ENCODE measurements at regions not wholly inside any gene's neighbourhood (a gene's known extent, or its start where the extent isn't known, plus 50 kb on each side); places are given as distances from the start of the nearest gene placed in this dataset.
"Not testable (repeated sequence)": the region's sequence is repeated elsewhere in the genome, so short reads cannot be mapped to it uniquely, and the experiment has no call there.

DNA sequence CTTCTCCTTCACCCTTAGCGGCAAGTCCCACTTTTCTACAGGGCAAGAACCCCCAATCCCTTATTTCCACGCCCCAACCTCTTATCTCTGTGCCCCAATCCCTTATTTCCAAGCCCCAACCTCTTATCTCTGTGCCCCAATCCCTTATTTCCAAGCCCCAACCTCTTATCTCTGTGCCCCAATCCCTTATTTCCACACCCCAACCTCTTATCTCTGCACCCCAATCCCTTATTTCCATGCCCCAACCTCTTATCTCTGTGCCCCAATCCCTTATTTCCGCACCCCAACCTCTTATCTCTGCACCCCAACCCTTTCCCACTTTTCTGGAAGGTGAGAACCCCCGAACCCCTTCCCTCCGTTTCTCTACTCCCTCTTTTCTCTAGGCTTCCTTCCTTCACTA, 116.1 kb upstream of the GJE1 start:
- DNase-seq (ENCODE audit: low spot score); in situ Hi-C loops (cut with MboI; ENCODE audit: low pct_unique_long_range_greater_than_20kb, low sequenced_read_pairs, unreplicated experiment): not testable (repeated sequence)

DNA sequence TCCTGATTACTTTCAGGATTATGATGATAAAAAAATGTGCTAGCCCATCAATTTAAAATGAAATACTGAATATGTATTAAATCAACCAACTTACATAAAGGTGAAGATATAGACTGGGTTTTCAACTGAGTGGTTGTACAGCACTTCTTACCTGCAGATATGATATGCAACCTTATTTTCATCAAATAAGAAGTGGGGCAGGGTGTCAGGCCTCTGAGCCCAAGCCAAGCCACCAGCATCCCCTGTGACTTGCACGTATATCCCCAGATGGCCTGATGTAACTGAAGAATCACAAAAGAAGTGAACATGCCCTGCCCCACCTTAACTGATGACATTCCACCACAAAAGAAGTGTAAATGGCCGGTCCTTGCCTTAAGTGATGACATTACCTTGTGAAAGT, 117.3 kb upstream of the GJE1 start:
- DNase-seq (ENCODE audit: low spot score); in situ Hi-C loops (cut with MboI; ENCODE audit: low pct_unique_long_range_greater_than_20kb, low sequenced_read_pairs, unreplicated experiment): not testable (repeated sequence)

DNA sequence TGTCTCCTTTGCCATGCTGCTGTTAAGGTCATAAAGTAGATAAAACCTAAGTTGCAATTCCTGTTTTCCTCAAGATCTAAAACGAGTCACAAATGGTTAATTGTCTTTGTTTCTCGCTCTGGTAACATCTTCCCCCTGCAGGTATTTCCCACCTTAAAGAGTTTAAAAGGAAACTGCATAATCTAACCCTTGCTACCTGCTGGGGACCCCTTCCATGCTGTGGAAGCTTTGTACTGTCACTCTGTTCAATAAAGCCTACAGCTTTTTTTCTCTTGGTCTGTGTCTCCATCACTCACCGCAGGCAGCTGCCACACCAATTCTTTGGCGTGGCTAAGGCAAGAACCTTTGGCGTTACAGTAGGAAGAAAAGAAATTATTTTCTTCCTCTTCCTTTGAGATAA, 117.7 kb upstream of the GJE1 start:
- in situ Hi-C loops (cut with MboI; ENCODE audit: low pct_unique_long_range_greater_than_20kb, low sequenced_read_pairs, unreplicated experiment): no loop called here
- TF ChIP-seq, protein P1, sequence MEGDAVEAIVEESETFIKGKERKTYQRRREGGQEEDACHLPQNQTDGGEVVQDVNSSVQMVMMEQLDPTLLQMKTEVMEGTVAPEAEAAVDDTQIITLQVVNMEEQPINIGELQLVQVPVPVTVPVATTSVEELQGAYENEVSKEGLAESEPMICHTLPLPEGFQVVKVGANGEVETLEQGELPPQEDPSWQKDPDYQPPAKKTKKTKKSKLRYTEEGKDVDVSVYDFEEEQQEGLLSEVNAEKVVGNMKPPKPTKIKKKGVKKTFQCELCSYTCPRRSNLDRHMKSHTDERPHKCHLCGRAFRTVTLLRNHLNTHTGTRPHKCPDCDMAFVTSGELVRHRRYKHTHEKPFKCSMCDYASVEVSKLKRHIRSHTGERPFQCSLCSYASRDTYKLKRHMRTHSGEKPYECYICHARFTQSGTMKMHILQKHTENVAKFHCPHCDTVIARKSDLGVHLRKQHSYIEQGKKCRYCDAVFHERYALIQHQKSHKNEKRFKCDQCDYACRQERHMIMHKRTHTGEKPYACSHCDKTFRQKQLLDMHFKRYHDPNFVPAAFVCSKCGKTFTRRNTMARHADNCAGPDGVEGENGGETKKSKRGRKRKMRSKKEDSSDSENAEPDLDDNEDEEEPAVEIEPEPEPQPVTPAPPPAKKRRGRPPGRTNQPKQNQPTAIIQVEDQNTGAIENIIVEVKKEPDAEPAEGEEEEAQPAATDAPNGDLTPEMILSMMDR (IDR thresholded peaks at IDR 0.05; ENCODE audit: extremely low read depth, insufficient read depth, missing control alignments): no peak
- no peak for DNase-seq (ENCODE audit: low spot score)

DNA sequence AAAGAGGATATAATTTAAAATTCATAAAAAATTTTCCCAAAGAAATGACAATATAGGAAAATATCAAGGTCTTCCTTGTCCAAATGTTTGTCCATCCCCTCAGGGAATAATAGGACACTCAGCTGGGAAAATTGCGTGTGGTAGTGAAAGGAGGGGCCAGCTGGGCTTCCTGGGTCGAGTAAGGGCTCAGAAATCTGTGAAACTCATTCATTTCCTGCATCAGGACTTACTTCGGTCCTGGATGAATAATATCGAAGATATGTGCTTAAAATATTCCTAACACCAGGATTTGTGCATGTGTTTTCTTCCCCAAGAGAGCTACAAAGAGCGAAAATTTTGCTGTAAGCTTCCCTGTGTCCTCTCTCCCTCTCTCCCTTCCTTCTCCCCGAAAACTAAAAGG, 118.2 kb upstream of the GJE1 start:
- DNase-seq (ENCODE audit: low spot score): no peak
- in situ Hi-C loops (cut with MboI; ENCODE audit: low pct_unique_long_range_greater_than_20kb, low sequenced_read_pairs, unreplicated experiment): no loop called here
- TF ChIP-seq, protein P1 (IDR thresholded peaks at IDR 0.05; ENCODE audit: extremely low read depth, insufficient read depth, missing control alignments): no peak

DNA sequence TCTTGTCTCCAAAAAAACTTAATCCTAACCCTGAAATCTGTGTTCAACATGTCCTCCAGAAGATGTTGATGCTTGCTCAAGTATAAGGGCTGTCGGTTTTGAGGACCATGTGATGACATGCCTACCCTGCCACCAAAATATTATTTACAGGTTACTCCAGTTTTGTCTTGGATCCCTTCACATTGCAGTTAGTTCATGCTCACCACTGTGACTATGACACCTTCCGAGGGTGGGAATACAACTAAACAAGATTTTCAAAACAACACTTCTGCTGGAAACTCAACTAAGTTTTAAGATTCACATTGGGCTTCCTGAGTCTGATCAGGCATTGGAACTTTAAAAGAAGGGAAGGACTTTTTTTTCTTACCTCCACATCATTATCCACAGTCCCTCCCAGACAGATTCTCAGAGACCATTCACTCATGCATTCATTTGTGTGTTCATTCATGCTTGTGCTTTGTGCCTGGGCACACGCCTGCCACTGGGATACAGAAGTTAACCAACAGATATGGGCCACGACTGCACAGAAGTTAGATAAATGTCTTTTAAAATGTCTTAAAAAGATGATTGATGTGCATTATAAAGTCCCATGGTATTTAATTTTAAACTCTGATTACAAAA, 118.7 kb upstream of the GJE1 start:
- TF ChIP-seq, protein P1 (IDR thresholded peaks at IDR 0.05; ENCODE audit: extremely low read depth, insufficient read depth, missing control alignments): no peak
- DNase-seq (ENCODE audit: low spot score): no peak
- in situ Hi-C loops (cut with MboI; ENCODE audit: low pct_unique_long_range_greater_than_20kb, low sequenced_read_pairs, unreplicated experiment): no loop called here

DNA sequence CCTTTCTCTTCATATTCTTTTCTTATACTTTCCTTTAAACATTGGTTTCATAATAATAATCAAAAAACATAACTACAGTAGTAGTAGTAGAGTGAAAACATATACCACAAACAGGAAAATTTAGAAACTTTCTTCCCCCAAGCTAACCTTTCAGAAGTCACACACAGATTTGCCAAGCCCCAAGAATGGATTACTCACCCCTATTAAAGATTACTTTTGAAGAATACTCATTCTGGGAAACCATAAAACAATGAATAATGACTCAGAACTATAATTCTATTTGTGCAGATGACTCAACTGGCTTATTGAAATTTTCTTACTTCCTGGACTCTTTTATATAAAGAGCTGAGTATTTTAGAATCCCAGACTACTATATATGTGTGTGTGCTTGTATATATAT, 119.4 kb upstream of the GJE1 start:
- DNase-seq (ENCODE audit: low spot score): peak; percentile 7
- in situ Hi-C loops (cut with MboI; ENCODE audit: low pct_unique_long_range_greater_than_20kb, low sequenced_read_pairs, unreplicated experiment): no loop called here
- TF ChIP-seq, protein P1 (IDR thresholded peaks at IDR 0.05; ENCODE audit: extremely low read depth, insufficient read depth, missing control alignments): no peak

DNA sequence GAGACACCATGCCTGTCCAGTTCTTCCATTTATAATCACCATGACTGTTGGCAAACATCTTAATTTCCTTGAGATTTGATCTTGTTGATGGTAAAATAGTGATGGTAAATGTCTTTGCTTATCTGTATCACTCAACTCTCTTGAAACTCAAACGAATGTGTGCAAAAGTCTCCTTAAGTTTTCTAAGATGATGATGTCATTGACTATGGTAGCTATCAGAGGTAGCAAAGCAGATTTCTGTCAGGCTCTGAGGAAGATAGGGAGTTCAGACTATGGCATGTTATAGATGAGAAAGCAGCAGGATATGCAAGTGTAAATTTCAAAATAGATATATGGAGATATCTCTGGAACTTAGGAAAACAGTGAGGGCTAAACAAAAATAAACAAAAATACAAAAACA, 121.0 kb upstream of the GJE1 start:
- in situ Hi-C loops (cut with MboI; ENCODE audit: low pct_unique_long_range_greater_than_20kb, low sequenced_read_pairs, unreplicated experiment): no loop called here
- TF ChIP-seq, protein P1 (IDR thresholded peaks at IDR 0.05; ENCODE audit: extremely low read depth, insufficient read depth, missing control alignments): no peak
- no peak for DNase-seq (ENCODE audit: low spot score)

DNA sequence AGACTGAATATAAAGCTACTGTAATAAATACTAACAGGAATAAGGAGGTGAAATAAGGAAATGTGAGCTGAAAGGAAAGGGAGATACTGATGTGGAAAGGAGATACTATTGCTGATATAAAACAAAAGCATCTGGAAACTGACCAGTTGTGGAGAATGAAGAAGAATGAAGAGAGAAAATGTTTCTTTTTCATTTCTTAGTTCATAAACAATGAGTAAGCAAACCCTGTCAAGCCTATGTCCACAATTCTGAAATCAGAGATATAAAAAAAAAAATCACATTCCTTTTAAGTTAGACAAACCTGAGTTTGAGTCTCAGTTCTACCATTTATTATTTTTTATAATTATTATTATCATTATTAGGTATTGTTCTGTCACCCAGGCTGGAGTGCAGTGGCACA, 121.6 kb upstream of the GJE1 start:
- in situ Hi-C loops (cut with MboI; ENCODE audit: low pct_unique_long_range_greater_than_20kb, low sequenced_read_pairs, unreplicated experiment): no loop called here
- TF ChIP-seq, protein P1 (IDR thresholded peaks at IDR 0.05; ENCODE audit: extremely low read depth, insufficient read depth, missing control alignments): no peak
- no peak for DNase-seq (ENCODE audit: low spot score)
